NCI-H748 (cell line): ENCODE measurements at regions not wholly inside any gene's neighbourhood (a gene's known extent, or its start where the extent isn't known, plus 50 kb on each side); places are given as distances from the start of the nearest gene placed in this dataset.
"Not testable (repeated sequence)": the region's sequence is repeated elsewhere in the genome, so short reads cannot be mapped to it uniquely, and the experiment has no call there.

ENCODE experiments used
- DNase-seq: peaks from one replicate; lab custom pipeline; 2025; ENCODE audit not compliant: unreplicated experiment; lab: John Stamatoyannopoulos, UW

DNA sequence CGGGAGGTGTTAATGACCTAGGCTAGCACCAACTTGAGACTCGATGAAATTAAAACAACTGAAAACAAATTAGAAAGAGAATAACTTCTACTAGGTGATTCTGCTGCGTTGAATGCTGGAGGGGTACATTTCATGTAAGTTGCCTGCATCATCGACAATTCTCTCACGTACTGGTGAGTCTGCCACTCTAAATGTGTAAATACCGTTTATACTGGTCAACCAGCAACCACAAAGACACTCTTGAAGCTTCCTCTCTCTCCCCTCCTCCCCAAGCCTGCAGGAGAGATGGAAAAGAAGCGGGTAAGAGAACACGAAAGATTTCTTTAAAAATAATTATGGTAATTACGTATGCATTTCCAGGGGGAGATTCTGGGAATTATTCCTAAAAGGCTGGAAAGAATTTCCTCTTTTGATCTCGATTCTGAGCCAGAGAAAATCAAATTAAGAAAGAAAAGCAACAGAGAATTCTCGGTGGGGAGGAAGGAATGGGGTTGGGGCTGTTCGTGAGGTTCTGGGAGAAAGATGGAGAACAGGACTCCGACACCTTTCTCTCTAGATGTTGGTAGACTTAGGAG lies 68.6 kb upstream of the MRTFB start:
- no peak for DNase-seq

DNA sequence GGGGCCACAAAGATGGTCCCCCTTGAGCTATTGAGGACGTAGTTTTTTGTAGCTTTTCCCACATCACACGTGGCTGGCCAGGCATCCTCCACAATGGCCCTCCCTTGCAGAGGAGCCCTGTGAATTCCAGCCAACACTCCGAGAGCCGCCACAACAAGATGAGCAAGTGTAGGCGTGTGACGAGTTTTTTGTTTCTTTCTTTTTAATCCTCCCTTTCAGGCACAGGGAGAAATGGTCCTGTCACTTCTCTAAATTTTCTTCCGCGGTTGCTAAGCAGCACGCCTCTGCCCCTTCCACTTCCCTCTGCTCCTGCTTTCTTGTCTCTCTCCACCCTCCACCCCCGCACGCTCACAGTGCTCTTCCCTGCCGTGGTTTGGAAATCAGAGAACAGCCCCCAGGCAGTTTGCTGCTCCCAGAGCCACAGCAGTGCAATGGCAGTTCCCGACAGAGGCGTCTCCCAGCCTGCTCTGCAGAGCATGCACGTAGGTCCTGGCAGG lies 68.0 kb upstream of the MRTFB start:
- peak; percentile 22 for DNase-seq

DNA sequence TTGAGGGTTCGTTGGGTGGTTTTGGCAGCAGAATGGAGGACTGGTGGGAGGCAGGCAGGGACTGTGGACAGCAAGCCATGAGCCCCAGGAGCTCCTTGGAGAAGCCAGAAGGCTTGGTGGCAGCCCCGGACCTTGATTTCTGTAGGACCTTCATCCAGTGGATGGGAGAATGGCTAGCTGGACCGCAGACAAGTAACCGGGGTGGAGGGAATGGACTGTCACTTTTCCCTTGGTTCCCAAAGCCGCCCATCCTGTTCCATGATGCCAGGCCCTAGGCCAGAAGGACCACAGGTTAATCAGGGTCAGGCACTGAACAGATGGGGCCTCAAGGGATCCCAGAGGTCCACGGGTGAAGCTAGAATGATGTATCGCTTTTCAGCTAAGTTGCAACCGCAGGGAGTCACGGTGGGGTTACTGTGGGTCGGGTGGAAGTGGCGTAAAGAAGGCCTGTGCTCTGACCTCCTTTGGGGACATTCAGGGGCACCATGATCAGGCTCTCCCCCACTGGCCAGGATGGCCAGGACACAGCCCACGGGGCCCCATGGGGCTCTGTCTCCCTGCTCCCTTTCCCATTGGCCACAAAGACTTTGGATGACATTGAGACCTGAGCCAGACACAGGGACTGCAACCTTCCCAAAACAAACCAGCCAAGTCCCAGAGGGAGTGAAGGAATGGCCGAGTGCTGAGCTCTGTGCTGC lies 66.9 kb upstream of the MRTFB start:
- no peak for DNase-seq

DNA sequence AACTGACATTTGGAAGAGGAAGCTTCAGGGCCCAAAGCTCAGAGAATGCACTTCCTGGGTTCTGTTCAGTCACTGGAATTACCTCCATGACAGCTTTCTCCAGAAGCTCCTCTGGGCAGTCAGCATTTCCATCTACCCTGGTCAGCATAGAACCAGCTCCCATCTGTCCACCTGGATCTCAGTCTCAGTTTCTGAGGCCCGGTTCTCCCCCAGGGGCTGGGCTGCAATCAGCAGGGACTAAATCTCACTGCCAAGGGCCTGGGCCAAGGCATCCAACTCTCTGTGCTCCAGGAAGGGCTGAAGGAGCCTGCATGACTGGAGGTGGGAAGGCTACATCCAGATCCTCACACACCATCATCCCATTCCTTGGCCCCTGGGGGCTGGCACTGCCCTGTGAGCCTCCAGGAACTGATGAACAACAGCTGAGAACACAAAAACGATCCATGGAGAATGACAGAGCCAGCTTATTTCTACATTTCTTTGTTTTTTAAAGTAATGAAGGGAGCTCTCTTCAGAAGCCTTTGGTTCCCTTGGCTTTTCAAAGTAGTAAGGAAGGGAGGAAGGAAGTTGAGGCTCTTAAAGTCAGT lies 66.3 kb upstream of the MRTFB start:
- no peak for DNase-seq

DNA sequence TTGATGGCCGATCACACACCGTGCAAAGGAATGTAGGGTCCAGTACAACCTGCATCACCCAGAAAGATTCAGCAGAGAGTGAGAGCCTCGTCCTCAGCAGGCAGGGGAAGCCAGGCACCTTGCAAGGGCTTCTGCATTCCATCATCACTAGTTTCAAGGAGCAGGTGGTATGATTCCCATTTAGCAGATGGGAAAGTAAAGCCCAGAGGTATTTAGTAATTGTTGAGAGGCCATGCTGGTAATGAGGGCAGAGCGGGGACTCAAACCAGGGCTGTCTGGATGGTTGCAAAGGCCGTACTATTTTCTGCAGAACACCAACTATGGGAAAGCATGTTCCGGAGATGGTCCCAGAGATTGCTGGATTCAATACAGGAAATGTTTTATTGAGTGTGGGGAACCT lies 65.8 kb upstream of the MRTFB start:
- DNase-seq: no peak

GRCh38 chr16:14007450-14007849 lies 63.7 kb upstream of the MRTFB start:
- DNase-seq: peak; percentile 65

DNA sequence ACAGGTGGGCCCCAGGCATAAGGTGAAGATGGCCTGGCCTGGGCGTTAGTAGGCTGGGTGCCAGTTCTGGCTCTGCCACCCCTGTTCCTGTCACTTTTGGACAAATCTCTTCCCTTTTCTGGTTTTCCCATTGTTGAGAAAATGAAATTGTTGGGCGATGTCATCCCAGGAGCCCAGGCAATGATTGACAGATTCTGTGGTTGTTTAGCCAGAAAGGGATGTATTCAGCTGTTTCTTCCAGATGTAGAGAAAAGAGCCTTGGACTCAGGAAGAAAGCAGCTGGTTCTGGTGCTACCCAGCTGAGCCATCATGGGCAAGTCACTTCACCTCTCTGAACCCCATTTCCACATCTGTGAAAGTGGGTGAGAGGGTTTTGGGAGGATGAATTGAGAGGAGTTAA lies 60.1 kb upstream of the MRTFB start:
- no peak for DNase-seq

DNA sequence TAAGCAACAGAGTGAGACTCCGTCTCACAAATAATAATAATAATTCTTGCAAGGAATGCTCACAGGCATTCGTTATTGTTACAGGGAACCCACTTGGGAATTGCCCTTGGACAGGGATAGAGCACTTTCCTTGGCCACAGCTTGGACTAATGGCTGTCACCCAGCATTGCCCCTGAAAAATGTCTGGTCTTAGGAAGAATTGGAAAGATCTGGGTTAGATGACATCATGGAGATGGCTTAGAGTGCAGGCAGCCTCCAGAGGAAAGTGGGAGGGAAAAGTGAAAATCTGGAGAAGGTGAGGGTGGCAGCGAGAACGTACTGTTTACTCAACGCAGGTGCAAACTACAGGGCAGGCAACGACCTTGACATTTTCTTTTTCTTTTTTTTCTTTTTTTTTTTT lies 59.3 kb upstream of the MRTFB start:
- DNase-seq: no peak

- DNase-seq: no peak
Measured at GRCh38 chr16:14013145-14013570, 58.0 kb upstream of the MRTFB start.

DNA sequence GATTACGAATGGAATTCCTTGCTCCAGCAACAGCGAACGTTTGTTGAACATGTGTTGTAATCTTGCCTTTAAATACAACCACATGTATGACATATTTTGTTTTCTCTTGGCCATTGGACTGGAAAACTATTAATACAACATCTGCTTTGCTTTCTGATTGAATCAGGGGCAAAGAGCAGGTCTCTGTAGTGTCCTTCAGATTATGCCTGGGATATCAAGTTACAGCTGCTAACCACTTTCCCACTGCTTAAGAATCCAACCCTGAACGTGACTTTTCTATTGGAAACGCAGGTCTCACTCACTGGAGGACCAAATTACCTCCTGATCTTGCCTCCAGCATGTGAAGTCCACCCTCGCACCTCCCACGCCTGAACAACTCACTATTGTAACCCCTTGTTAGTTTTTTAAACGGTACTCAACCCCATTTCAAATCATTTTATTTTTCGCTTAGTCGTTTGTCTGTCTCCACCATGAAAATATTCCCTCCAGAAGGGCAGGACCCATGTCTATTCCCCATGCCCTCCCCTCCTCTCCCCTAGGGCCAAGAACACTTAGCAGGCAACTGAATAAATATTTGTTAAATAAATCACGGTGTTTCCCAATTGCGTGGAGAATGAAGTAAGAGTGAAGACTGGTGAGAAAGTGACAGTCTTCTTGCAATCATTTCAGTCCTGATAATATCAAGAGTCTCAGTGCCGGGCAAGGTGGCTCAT lies 57.4 kb upstream of the MRTFB start:
- peak; percentile 88 for DNase-seq

DNA sequence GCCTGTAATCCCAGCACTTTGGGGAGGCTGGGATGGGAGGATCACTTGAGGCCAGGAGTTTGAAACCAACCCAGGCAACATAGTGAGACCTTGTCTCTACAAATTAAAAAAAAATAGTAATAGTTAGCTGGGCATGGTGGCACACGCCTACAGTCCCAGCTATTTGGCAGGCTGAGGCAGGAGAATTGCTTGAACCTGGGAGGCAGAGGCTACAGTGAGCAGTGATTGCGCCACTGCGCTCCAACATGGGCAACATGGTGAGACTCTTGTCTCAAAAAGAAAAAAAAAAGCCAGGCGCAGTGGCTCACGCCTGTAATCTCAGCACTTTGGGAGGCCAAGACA lies 56.9 kb upstream of the MRTFB start:
- DNase-seq: no peak

GRCh38 chr16:14015033-14015432 lies 56.1 kb upstream of the MRTFB start:
- no peak for DNase-seq

GRCh38 chr16:14015461-14015860 lies 55.7 kb upstream of the MRTFB start:
- DNase-seq: no peak

DNA sequence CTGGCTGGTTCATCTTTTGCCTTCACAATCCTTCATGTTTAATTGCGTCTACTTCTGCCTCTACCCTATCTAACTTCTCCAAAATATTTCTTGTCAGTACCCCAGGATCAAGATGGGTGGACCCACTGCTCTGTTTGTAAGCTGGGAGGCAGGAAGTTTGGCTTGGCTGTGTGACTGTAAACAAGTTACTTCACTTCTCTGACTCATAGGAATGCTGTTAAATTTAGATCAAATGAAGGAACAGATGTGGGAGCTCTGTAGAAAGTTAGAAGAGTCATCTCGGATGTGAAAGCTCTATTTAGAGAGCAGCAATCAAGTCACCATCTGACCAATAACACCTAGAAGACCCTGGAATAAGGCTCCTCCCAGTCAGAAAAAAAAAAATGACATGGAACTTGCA lies 55.2 kb upstream of the MRTFB start:
- DNase-seq: no peak

GRCh38 chr16:14016362-14016761 lies 54.8 kb upstream of the MRTFB start:
- not testable (repeated sequence) for DNase-seq

GRCh38 chr16:14017886-14018285 lies 53.2 kb upstream of the MRTFB start:
- no peak for DNase-seq

GRCh38 chr16:14018851-14019250 lies 52.3 kb upstream of the MRTFB start:
- DNase-seq: no peak

DNA sequence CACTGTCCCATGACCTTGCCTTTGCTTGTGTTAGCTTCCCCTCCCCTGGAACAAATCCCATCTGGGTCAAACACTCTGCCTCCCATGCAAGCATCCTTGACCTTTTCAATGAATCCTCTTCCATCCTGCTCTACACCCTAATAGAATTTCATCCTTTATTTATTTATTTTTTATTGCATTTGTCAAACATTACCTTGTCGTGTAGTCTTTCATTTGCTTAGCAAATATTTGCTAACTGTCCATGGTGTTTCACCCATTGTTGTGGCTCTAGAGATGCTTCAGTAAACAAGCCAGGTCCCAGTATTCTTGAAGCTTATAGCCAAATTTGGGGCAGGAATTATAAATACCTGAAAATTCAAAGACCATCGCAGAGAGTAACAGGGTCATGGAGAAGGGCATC lies 51.0 kb upstream of the MRTFB start:
- peak; percentile 89 for DNase-seq
